ENCODE measurements at regions not wholly inside any gene's neighbourhood (a gene's known extent, or its start where the extent isn't known, plus 50 kb on each side); places are given as distances from the start of the nearest gene placed in this dataset.

- DNase-seq (ENCODE audit: low read depth), result no peak
- no peak overlapping the region for H3K4me3 ChIP-seq (ENCODE audit: low read depth, low read length)
- TF ChIP-seq CTCF (IDR thresholded peaks at IDR 0.05; ENCODE audit: insufficient read depth, low read length), result no peak
Measured at GRCh38 chr18:77996737-77997136, 747.1 kb downstream of the GALR1 start.

- DNase-seq (ENCODE audit: low read depth), result no peak
- TF ChIP-seq CTCF (IDR thresholded peaks at IDR 0.05; ENCODE audit: insufficient read depth, low read length), result no peak
- no peak overlapping the region for H3K4me3 ChIP-seq (ENCODE audit: low read depth, low read length)
Measured at GRCh38 chr18:78001811-78002210, 752.2 kb downstream of the GALR1 start.

GRCh38 chr18:78006006-78006773, 756.5 kb downstream of the GALR1 start:
- H3K4me3 ChIP-seq (ENCODE audit: low read depth, low read length), result no peak overlapping the region
- TF ChIP-seq CTCF (IDR thresholded peaks at IDR 0.05; ENCODE audit: insufficient read depth, low read length), result no peak
- no peak for DNase-seq (ENCODE audit: low read depth)

GRCh38 chr18:78006774-78007260, 757.2 kb downstream of the GALR1 start:
- DNase-seq (ENCODE audit: low read depth), result no peak
- no peak for TF ChIP-seq CTCF (IDR thresholded peaks at IDR 0.05; ENCODE audit: insufficient read depth, low read length)
- H3K4me3 ChIP-seq (ENCODE audit: low read depth, low read length), result no peak overlapping the region

GRCh38 chr18:78010363-78010762, 760.7 kb downstream of the GALR1 start:
- TF ChIP-seq CTCF (IDR thresholded peaks at IDR 0.05; ENCODE audit: insufficient read depth, low read length), result no peak
- no peak for DNase-seq (ENCODE audit: low read depth)
- no peak overlapping the region for H3K4me3 ChIP-seq (ENCODE audit: low read depth, low read length)

GRCh38 chr18:78017869-78018268, 768.2 kb downstream of the GALR1 start:
- DNase-seq (ENCODE audit: low read depth), result no peak
- TF ChIP-seq CTCF (IDR thresholded peaks at IDR 0.05; ENCODE audit: insufficient read depth, low read length), result no peak
- H3K4me3 ChIP-seq (ENCODE audit: low read depth, low read length), result no peak overlapping the region

GRCh38 chr18:78021196-78021595, 771.5 kb downstream of the GALR1 start:
- DNase-seq (ENCODE audit: low read depth), result no peak
- H3K4me3 ChIP-seq (ENCODE audit: low read depth, low read length), result no peak overlapping the region
- TF ChIP-seq CTCF (IDR thresholded peaks at IDR 0.05; ENCODE audit: insufficient read depth, low read length), result no peak

Data from fibroblast of the aortic adventitia (primary cell).